Hypothalamus (tissue), 51 donors: ENCODE measurements at regions not wholly inside any gene's neighbourhood (a gene's known extent, or its start where the extent isn't known, plus 50 kb on each side); places are given as distances from the start of the nearest gene placed in this dataset.
"Not testable (repeated sequence)": the region's sequence is repeated elsewhere in the genome, so short reads cannot be mapped to it uniquely, and the experiment has no call there.

Source experiments
- DNase-seq, 51 donors: peaks; one replicate each; lab custom pipeline; 2025; lab: John Stamatoyannopoulos, UW

GRCh38 chr20:60765821-60766403 is 486.1 kb upstream of the CDH4 start:
- DNase-seq = no peak

DNA sequence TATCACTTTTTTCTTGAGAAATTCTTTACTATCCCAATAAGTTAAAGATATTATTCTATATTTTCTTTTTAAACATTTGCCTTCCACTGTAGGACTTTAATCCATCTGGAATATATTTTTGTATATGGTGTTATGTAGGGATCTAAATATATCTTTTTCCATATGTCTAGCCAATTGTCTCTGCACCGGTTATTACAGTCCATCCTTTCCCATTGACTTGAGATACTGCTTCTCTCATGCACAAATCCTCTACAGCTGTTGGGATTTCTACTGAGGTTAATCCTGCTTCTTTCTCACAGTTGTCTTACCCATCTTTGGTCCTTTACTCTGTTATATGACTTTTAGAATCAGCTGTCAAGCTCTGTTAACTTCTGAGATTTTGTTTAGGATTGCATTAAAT is 483.8 kb upstream of the CDH4 start:
- DNase-seq = no peak

GRCh38 chr20:60780388-60781025 is 471.6 kb upstream of the CDH4 start:
- DNase-seq = no peak

- DNase-seq = no peak
Measured at GRCh38 chr20:60782959-60783625, 469.0 kb upstream of the CDH4 start.

DNA sequence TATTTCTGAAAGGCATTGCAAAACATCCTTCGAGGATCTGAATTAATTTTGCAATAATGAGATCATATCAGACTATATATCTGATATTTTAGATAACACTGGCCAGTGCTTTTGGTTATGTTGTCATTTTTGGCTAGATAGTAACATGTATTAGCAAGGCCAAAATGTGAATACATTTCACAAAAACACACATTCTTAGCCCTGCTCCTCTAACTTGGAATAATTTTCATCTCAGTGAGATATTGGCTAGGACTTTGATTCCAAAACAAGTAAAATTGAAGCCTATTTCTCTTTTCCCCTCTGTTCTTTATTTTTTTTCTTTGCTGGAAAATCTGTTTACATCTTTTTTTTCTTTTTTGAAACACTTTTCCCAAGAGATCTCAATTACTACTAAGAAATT is 466.8 kb upstream of the CDH4 start:
- no peak for DNase-seq

- no peak for DNase-seq
Measured at GRCh38 chr20:60785785-60786184, 466.3 kb upstream of the CDH4 start.

DNA sequence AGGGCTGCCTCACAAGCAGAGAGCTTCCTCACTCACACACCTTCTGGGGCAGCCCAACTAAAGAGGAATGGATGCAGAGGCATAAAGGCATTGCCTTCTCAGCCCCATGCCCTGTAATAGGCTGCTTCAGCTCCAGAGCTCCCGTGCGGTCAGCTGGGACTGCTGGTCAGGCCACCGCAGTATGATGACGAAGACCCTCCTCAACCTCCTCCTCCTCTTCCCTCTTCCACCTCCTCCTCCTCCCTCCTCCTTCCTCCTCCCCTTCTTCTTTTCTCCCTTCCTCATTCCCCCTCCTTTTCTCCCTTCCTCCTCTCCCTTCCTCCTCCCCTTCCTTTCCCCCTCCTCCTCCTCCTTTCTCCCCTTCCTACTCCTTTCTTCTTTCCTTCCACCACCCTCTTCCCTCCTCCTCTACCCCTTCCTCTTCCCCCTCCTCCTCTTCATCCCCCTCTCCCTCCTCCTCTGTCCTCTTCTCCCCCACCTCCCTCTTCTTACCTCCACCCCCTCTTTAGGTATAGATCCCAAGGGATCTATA is 465.3 kb upstream of the CDH4 start:
- no peak for DNase-seq

DNA sequence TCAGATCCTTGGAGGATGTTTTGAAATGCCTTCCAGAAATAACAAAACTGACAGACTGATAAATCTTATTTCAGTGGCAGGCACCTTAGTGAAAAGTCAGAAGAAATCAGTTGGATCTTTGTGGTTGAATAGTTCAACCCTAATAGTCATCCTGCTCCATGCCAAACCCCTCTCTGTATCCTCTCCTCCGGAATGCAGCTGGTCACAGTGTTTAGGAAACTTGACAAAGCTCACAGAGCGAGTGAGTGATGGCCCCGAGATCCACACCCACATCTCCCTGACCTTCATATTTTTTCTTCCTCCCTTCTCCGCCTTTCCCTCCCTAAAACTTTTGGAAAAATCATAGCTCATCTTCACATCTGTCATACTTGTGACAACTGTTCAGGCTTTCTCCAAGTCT is 464.8 kb upstream of the CDH4 start:
- no peak for DNase-seq

GRCh38 chr20:60788070-60788469 is 464.0 kb upstream of the CDH4 start:
- DNase-seq = no peak

DNA sequence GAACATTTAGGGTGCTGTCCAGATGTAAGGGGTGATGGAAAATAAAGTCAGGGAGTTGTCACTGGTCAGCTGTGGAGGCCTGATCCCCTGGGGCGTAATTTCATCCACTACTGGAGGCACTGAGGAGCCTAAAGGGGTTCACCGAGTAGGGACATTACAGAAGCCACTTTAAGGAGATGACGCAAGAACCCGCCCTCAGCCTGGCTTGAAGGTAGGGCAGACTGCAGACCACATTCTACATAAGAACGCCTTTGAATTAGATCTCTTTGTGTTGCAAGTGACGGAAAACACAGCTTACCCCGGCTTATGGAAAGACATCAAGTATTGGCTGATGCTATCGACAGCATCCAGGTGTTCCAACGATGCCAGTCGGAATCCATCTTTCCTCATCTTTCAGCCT is 462.7 kb upstream of the CDH4 start:
- no peak for DNase-seq

GRCh38 chr20:60790339-60790738 is 461.7 kb upstream of the CDH4 start:
- not testable (repeated sequence) for DNase-seq

DNA sequence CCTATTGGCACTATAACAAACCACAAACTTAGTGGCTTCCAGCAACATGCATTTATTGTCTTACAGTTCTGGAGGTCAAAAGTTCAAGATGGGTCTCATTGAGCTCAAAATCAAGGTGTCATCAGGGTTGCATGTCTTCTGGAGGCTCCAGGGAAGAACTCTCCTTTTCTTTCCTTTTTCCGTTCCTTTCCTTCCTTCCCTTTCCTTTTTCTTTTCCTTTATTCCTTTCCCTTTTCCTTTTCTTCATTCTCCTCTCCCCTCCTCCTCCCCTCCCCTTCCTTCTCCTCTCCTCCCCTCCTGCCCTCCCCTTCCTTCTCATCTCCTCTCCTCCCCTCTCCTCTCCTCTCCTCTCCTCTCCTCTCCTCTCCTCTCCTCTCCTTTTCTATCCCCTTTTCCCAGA is 460.2 kb upstream of the CDH4 start:
- DNase-seq = no peak

DNA sequence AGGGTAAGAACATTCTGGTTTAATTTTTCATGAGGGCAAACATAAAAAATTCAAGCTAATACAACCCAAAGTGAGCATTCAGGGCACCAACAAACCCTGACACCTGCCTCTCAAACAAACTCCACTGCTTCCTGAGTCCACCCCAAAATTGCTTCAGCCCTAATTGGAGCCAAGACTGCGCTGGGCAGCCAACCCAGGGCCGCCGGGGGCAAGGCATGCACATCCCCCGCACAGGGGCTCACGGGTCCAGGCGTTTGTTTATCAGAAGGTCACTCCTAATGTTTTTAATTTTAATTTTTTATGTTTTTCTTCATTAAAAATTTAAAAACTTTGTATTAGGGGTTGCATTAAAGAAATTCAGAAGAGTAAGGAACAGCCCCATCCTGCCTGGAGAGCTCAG is 459.1 kb upstream of the CDH4 start:
- no peak for DNase-seq

DNA sequence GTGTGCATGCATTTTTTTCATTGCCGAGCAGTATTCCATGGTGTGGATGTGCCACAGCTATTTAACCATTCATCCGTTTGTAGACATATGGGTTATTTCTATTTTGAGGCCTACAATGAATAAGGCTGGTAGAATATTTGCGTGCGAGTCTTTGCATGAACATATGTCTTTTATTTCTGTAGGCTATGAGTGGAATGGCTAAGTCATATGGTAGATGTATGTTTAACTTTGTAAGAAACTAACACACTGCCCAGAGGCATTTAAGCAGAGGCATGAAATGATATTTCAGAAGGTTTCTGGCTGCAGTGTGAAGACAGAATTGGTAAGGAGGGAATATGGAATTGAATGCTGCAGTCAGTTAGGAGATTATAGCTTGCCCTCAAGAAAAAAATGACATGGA is 457.4 kb upstream of the CDH4 start:
- no peak for DNase-seq

- DNase-seq = no peak
Measured at GRCh38 chr20:60795651-60796050, 456.4 kb upstream of the CDH4 start.

DNA sequence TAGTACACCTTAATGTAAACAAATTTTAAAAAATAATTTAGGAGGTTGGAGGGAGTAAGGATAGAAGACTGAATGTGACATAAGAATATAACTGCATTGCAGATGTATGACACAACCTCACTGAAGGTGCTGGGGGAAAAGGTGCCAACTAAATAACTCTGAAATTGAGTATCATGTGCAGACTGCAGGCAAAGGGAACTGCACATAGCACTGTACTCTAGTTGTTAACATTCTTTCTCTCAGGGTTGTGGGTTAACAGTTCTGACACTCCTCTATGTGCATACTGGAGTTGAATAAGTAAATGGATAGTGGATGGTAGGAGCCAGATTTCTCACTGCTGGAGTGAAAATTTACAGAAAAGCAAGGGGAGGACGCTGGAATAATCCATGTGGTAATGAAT is 451.9 kb upstream of the CDH4 start:
- DNase-seq = no peak

- DNase-seq = no peak
Measured at GRCh38 chr20:60802676-60803075, 449.4 kb upstream of the CDH4 start.

DNA sequence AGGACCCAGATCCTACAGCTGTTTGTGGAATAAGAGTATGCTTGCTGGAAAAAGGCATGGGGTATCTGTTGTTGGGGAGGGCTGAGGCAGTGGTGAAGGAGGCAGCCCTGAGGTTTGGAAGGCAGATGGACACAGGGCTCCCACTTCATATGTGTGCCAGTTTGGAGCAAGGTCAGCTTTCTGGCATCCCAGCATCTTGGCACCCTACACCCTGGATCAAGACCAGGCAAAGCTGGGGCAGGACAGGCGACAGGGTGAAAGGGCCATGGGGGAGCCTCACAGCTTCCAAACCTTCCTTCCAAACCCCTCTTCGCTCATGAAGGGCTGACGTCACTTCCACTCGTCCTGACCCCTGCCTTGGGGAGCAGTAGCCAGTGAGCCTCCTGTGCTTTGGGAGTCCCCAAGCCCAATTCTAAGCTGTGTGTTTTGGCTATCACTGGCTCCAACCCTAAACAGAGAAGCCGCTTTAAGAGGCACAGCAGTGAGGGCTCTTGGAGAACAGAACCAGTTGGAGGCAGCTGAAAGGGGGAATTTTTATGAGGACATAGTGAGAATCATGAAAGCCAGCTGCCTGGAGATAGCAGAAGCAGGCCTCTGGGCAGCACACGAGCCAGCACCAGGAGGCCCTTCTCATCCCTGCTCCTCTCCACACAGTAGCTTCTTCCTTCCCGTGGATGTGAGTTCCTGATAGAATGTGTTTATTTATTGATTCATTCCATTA is 448.6 kb upstream of the CDH4 start:
- no peak for DNase-seq

DNA sequence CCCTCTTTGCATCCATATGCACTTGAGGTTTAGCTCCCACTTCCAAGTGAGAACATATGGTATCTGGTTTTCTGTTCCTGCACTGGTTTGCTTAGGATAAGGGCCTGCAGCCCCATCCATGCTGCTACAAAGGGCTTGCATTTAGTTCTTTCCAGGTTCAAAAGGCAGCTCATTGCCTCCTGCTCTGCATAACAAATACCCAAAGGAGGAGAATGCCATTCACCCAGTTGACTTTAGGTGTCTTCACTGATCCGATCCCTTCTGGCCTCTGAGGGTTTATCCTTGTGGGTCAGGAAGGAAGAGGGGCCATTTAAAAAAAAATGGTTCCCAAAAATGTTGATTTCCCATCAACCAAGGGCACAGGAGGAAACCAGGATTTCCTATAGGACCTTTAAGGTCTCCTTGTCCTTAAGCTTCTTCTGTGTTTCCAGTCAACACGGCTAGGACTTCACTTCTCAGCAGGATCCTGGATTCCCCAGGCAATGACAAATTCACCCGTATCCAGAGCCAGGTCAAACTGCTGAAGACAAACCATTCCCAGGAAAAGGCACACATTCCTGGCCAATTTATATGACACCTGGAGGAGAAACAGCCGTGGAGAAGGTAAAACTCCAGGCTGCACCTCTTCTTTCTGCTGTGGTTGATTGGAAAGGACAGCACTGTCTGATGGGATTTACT is 447.7 kb upstream of the CDH4 start:
- DNase-seq = no peak

GRCh38 chr20:60804918-60805630 is 447.0 kb upstream of the CDH4 start:
- no peak for DNase-seq
